ENCODE measurements at regions not wholly inside any gene's neighbourhood (a gene's known extent, or its start where the extent isn't known, plus 50 kb on each side); places are given as distances from the start of the nearest gene placed in this dataset.

GRCh38 chr21:16187603-16188301, 458.0 kb downstream of the USP25 start:
- no peak for DNase-seq (ENCODE audit: low spot score)
- H3K27me3 Mint-ChIP-seq (ENCODE audit: unreplicated experiment): no peaks in the 10 kb centered on the region
- no peak overlapping the region for H3K4me3 Mint-ChIP-seq (ENCODE audit: unreplicated experiment)
- peaks cover 13% of the 10 kb centered on the region for H3K4me1 Mint-ChIP-seq (ENCODE audit: unreplicated experiment)
- no peaks in the 10 kb centered on the region for H3K9me3 Mint-ChIP-seq (ENCODE audit: unreplicated experiment)
- no peaks in the 10 kb centered on the region for H3K36me3 Mint-ChIP-seq (ENCODE audit: low read depth, unreplicated experiment)
- H3K27ac Mint-ChIP-seq (ENCODE audit: unreplicated experiment): no peak overlapping the region
- TF ChIP-seq, protein P1, sequence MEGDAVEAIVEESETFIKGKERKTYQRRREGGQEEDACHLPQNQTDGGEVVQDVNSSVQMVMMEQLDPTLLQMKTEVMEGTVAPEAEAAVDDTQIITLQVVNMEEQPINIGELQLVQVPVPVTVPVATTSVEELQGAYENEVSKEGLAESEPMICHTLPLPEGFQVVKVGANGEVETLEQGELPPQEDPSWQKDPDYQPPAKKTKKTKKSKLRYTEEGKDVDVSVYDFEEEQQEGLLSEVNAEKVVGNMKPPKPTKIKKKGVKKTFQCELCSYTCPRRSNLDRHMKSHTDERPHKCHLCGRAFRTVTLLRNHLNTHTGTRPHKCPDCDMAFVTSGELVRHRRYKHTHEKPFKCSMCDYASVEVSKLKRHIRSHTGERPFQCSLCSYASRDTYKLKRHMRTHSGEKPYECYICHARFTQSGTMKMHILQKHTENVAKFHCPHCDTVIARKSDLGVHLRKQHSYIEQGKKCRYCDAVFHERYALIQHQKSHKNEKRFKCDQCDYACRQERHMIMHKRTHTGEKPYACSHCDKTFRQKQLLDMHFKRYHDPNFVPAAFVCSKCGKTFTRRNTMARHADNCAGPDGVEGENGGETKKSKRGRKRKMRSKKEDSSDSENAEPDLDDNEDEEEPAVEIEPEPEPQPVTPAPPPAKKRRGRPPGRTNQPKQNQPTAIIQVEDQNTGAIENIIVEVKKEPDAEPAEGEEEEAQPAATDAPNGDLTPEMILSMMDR (IDR thresholded peaks at IDR 0.05; ENCODE audit: unreplicated experiment): no peak

DNA sequence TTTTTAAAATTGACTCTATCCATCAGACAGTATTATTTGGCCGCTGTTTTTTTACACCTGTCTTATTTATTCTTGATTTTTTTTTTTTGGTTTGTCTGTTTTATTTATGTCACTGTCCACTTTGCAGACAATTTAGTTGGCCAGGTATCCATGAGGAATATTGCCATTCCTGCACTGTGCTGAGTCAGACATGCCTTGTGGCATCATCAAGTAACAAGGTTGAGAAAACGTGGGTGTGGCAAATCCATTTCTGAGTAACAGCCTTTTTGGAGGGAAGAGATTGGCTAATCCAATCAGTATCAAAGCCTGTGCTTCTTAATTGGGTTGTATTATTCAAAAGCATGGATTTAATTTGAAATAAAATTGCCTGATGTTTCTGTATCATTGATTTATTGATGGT, 463.1 kb downstream of the USP25 start:
- no peak overlapping the region for H3K4me3 Mint-ChIP-seq (ENCODE audit: unreplicated experiment)
- TF ChIP-seq, protein P1 (IDR thresholded peaks at IDR 0.05; ENCODE audit: unreplicated experiment): no peak
- peak overlapping the region; percentile 74 for H3K27ac Mint-ChIP-seq (ENCODE audit: unreplicated experiment)
- no peaks in the 10 kb centered on the region for H3K27me3 Mint-ChIP-seq (ENCODE audit: unreplicated experiment)
- H3K36me3 Mint-ChIP-seq (ENCODE audit: low read depth, unreplicated experiment): no peaks in the 10 kb centered on the region
- no peak for DNase-seq (ENCODE audit: low spot score)
- no peaks in the 10 kb centered on the region for H3K9me3 Mint-ChIP-seq (ENCODE audit: unreplicated experiment)
- peaks cover 26% of the 10 kb centered on the region for H3K4me1 Mint-ChIP-seq (ENCODE audit: unreplicated experiment)

DNA sequence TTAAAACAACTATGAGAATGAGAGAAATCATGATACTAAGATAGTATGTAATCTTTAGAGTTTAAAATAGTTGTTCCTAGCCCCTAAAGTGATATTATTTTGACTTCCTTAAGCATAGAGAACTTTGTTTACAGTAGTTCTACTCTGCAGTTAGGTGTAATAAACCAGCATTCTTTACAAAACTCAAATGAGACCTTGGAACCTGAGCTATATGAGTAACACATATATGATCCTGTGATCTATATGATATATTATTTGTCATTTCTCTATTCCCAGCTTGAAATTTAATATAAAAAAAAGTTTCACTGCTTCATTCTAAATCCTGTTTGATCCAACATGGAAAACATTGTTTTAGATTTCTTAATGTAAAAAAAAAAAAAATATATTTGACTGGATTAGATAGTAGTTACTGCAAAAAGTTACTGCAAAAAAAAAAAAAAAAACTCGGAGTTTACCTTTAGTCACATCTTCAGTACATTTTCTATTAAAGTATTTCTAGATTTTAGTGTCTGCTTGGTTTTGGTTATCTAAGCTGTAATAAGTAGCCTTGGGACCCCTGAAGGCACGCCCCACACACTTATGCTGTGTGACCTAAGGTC, 463.8 kb downstream of the USP25 start:
- Mint-ChIP-seq H3K4me1 (ENCODE audit: unreplicated experiment) (peaks cover 29% of the 10 kb centered on the region), H3K9me3 (ENCODE audit: unreplicated experiment) (no peaks in the 10 kb centered on the region), H3K27me3 (ENCODE audit: unreplicated experiment) (no peaks in the 10 kb centered on the region), H3K36me3 (ENCODE audit: low read depth, unreplicated experiment) (no peaks in the 10 kb centered on the region), H3K27ac (ENCODE audit: unreplicated experiment) (peak overlapping the region; percentile 88), H3K4me3 (ENCODE audit: unreplicated experiment) (peak overlapping the region; percentile 72)
- TF ChIP-seq, protein P1 (IDR thresholded peaks at IDR 0.05; ENCODE audit: unreplicated experiment): no peak
- no peak for DNase-seq (ENCODE audit: low spot score)

GRCh38 chr21:16194095-16194787, 464.5 kb downstream of the USP25 start:
- Mint-ChIP-seq H3K27ac (ENCODE audit: unreplicated experiment) (peak overlapping the region; percentile 88), H3K4me1 (ENCODE audit: unreplicated experiment) (peaks cover 29% of the 10 kb centered on the region), H3K36me3 (ENCODE audit: low read depth, unreplicated experiment) (no peaks in the 10 kb centered on the region), H3K9me3 (ENCODE audit: unreplicated experiment) (peaks cover 3% of the 10 kb centered on the region), H3K27me3 (ENCODE audit: unreplicated experiment) (no peaks in the 10 kb centered on the region), H3K4me3 (ENCODE audit: unreplicated experiment) (peak overlapping the region; percentile 72)
- TF ChIP-seq, protein P1 (IDR thresholded peaks at IDR 0.05; ENCODE audit: unreplicated experiment): no peak
- DNase-seq (ENCODE audit: low spot score): peak; percentile 26
